ENCODE measurements at regions not wholly inside any gene's neighbourhood (a gene's known extent, or its start where the extent isn't known, plus 50 kb on each side); places are given as distances from the start of the nearest gene placed in this dataset.
A peak's percentile ranks its signal among the peaks of the same experiment; 100 is the strongest.

DNA sequence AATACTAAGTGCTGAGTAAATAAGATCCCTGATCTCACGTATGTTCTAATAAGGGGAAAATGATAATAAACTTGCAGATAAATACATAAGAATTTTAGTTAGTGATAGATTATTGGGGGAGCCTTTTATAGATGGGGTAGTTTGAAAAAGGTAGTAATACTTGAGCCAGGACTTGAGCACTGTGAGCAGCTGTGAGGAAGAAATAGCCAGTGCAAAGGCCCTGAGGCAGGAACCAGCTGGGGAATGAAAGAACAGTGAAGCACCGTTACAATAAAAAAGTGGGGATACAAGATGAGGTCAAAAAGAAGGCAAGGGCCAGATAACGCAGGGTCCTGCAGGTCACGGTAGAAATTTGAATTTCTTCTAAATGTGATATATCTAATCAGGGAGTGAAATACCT is 234.8 kb upstream of the ELL2 start:
- no peak overlapping the region for H3K4me3 ChIP-seq (ENCODE audit: low read depth in 2 of 2, low read length in 1 of 2)
- no peak for DNase-seq
- no peaks in the 10 kb centered on the region for H3K36me3 ChIP-seq (replicated peaks in 1 of 2; ENCODE audit: control insufficient read depth in 1 of 2, insufficient read depth in 2 of 2, low read length in 1 of 2)
- TF ChIP-seq FOSL2 (IDR thresholded peaks at IDR 0.05; ENCODE audit: borderline replicate concordance, low read depth) = no peak
- TF ChIP-seq CTCF (IDR thresholded peaks at IDR 0.05) = no peak
- TF ChIP-seq TCF12 (IDR thresholded peaks at IDR 0.05) = no peak
- TF ChIP-seq GATA2 (CRISPR knock-in tag; IDR thresholded peaks at IDR 0.05) = no peak
- TF ChIP-seq RXRA (IDR thresholded peaks at IDR 0.05; ENCODE audit: borderline replicate concordance, low read depth) = no peak
- no peak for TF ChIP-seq NRF1 (IDR thresholded peaks at IDR 0.05; ENCODE audit: low read depth, low read length)
- TF ChIP-seq PBX3 (IDR thresholded peaks at IDR 0.05) = no peak
- no peak for TF ChIP-seq ELF1 (IDR thresholded peaks at IDR 0.05)
- no peak for TF ChIP-seq POLR2AphosphoS5 (IDR thresholded peaks at IDR 0.05; ENCODE audit: low read depth, low read length)
- TF ChIP-seq YY1 (IDR thresholded peaks at IDR 0.05; ENCODE audit: low read depth) = no peak
- TF ChIP-seq RAD21 (IDR thresholded peaks at IDR 0.05; ENCODE audit: low read length) = no peak
- TF ChIP-seq GABPA (IDR thresholded peaks at IDR 0.05; ENCODE audit: low read depth) = no peak
- no peak for TF ChIP-seq FOXM1 (IDR thresholded peaks at IDR 0.05; ENCODE audit: low read depth)
- no peak for TF ChIP-seq CHD2 (IDR thresholded peaks at IDR 0.05; ENCODE audit: low read length, partially characterized antibody)
- peaks cover 0 to 4% of the 10 kb centered on the region in 2 experiments; a peak in 1 of 4 replicates for H3K4me1 ChIP-seq (ENCODE audit: control insufficient read depth in 1 of 2, insufficient read depth in 2 of 2, low read depth in 1 of 2, low read length in 1 of 2)
- no peak overlapping the region for H3K27ac ChIP-seq (ENCODE audit: low read depth in 2 of 2, low read length in 1 of 2)
- H3K4me2 ChIP-seq = no peak overlapping the region
- H3K79me2 ChIP-seq (ENCODE audit: insufficient read depth) = no peaks in the 10 kb centered on the region
- peaks cover 4% of the 10 kb centered on the region for H3F3A ChIP-seq (replicated peaks; ENCODE audit: insufficient read depth)
- no peaks in the 10 kb centered on the region for H3K27me3 ChIP-seq (ENCODE audit: insufficient read depth)
- H3K9me3 ChIP-seq = no peaks in the 10 kb centered on the region
- H3K9ac ChIP-seq = no peak overlapping the region
- POLR2A ChIA-PET = no interaction called here
- no peaks in the 10 kb centered on the region for H3K9me2 ChIP-seq
- 93% methylated on average over 4 of the region's 4 CpGs for WGBS (ENCODE audit: low lambda C conversion rate)
- H4K20me1 ChIP-seq (ENCODE audit: insufficient read depth) = no peaks in the 10 kb centered on the region
- CTCF ChIA-PET = no interaction called here
- peak overlapping the region; percentile 3; the same call in 1 of the 2 replicates for H2AFZ ChIP-seq (ENCODE audit: low read depth)

DNA sequence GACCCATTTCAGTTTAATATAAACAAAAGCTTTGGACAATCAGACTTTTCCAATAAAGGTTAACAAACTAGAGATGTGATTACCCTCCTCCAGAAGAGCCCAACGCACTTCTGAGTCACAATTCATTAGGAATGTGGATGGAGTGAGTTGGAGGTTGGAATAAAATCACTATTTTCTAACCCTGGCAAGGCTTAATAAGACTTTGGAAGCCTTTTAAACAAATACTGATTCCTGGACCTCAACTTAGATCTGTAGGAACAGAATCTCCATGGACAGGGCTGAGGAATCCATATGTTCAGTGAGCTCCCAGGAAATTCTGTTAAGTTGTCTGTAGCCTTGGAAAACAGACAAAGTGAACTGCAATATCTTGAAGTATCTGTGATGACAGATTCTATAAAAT is 233.5 kb upstream of the ELL2 start:
- Histone ChIP-seq H3K9me3 (no peaks in the 10 kb centered on the region), H3K36me3 (replicated peaks in 1 of 2; ENCODE audit: control insufficient read depth in 1 of 2, insufficient read depth in 2 of 2, low read length in 1 of 2) (no peaks in the 10 kb centered on the region), H3K4me3 (ENCODE audit: low read depth in 2 of 2, low read length in 1 of 2) (no peak overlapping the region), H3K9me2 (no peaks in the 10 kb centered on the region), H2AFZ (ENCODE audit: low read depth) (no peak overlapping the region), H3K27me3 (ENCODE audit: insufficient read depth) (no peaks in the 10 kb centered on the region), H3K9ac (no peak overlapping the region), H3K27ac (ENCODE audit: low read depth in 2 of 2, low read length in 1 of 2) (peak overlapping the region in 1 of 2 experiments; percentile 15; a peak in 2 of 4 replicates), H3K4me1 (ENCODE audit: control insufficient read depth in 1 of 2, insufficient read depth in 2 of 2, low read depth in 1 of 2, low read length in 1 of 2) (peaks cover 0 to 4% of the 10 kb centered on the region in 2 experiments; a peak in 1 of 4 replicates), H3K79me2 (ENCODE audit: insufficient read depth) (no peaks in the 10 kb centered on the region), H4K20me1 (ENCODE audit: insufficient read depth) (no peaks in the 10 kb centered on the region), H3F3A (replicated peaks; ENCODE audit: insufficient read depth) (peaks cover 4% of the 10 kb centered on the region), H3K4me2 (no peak overlapping the region)
- ChIA-PET CTCF (interaction anchor here (1.2 kb wide), 2 partner anchors 21 to 235 kb away, joined by 3 read pairs; no protein-coding TSS in a partner anchor), POLR2A (no interaction called here)
- TF ChIP-seq RXRA (IDR thresholded peaks at IDR 0.05; ENCODE audit: borderline replicate concordance, low read depth) (no peak), REST (IDR thresholded peaks at IDR 0.05; ENCODE audit: low read depth, low read length) (no peak), CTCF (IDR thresholded peaks at IDR 0.05) (no peak), MXI1 (IDR thresholded peaks at IDR 0.05; ENCODE audit: low read depth, low read length) (no peak), FOSL2 (IDR thresholded peaks at IDR 0.05; ENCODE audit: borderline replicate concordance, low read depth) (peak; percentile 5; the same call in 1 of the 2 replicates)
- WGBS (ENCODE audit: low lambda C conversion rate) = 65% methylated on average over 1 of the region's 1 CpG
- no peak for DNase-seq

Measured in SK-N-SH (cell line).